OCI-LY3 (cell line): ENCODE measurements at regions not wholly inside any gene's neighbourhood (a gene's known extent, or its start where the extent isn't known, plus 50 kb on each side); places are given as distances from the start of the nearest gene placed in this dataset.

ENCODE experiments used
- H2AFZ ChIP-seq: fragments of 200-600, 300-600 bp; shearing (Covaris generic); 2 replicates; pipeline ENCODE4 v1.6.0; 2014; ENCODE audit warnings: antibody characterized with exemption, low read depth, low read length
- H3K27ac ChIP-seq: fragments of 200-600, 300-600 bp; sonication (generic); 2 replicates; pipeline ENCODE4 v1.5.1; 2014; ENCODE audit warnings: mild to moderate bottlenecking, low read length, moderate library complexity, mixed read lengths
- H3K27me3 ChIP-seq: fragments of 200-600, 300-600 bp; sonication (generic); 2 replicates; pipeline ENCODE4 v1.6.1; 2014; ENCODE audit warnings: low read depth, low read length, mixed read lengths
- H3K36me3 ChIP-seq: fragments of 200-600, 300-600 bp; sonication (generic); replicated peaks from 2 replicates; pipeline ENCODE3; 2014; ENCODE audit warnings: low read depth, low read length, mixed read lengths
- H3K4me1 ChIP-seq: fragments of 300-600, 200-600 bp; sonication (generic); 2 replicates; pipeline ENCODE4 v1.6.1; 2014; ENCODE audit warnings: low read length, mixed read lengths
- H3K4me2 ChIP-seq: fragments of 200-600, 300-600 bp; sonication (generic); 2 replicates; pipeline ENCODE4 v1.6.1; 2014; ENCODE audit warnings: low read length, mixed read lengths
- H3K4me3 ChIP-seq: fragments of 300-600, 200-600 bp; sonication (generic); 2 replicates; pipeline ENCODE4 v1.5.1; 2014; ENCODE audit warnings: antibody characterized with exemption, mild to moderate bottlenecking, low read length, moderate library complexity
- H3K79me2 ChIP-seq: fragments of 300-600, 200-600 bp; shearing (Covaris generic); 2 replicates; pipeline ENCODE4 v1.6.1; 2014; ENCODE audit warnings: mild to moderate bottlenecking, low read length, mixed read lengths
- H3K9ac ChIP-seq: fragments of 300-600, 200-600 bp; shearing (Covaris generic); 2 replicates; pipeline ENCODE4 v1.6.0; 2014; ENCODE audit warnings: mild to moderate bottlenecking, low read length, moderate library complexity
- H3K9me3 ChIP-seq: fragments of 200-600, 300-600 bp; shearing (Covaris generic); 2 replicates; pipeline ENCODE4 v1.6.1; 2014; ENCODE audit warnings: low read length, mixed read lengths; ENCODE audit not compliant: insufficient read depth
- H4K20me1 ChIP-seq: fragments of 200-600, 300-600 bp; sonication (generic); 2 replicates; pipeline ENCODE4 v1.6.1; 2016; ENCODE audit warnings: low read length, mixed read lengths; ENCODE audit not compliant: insufficient read depth
- CTCF ChIP-seq: fragments of 200-600, 300-600 bp; sonication (generic); IDR thresholded peaks from 2 replicates; pipeline ENCODE4 v1.5.1; 2014; ENCODE audit warnings: antibody characterized with exemption, low read length, low read depth
- EZH2phosphoT487 ChIP-seq: fragments of 200-600 bp; shearing (Covaris generic); IDR thresholded peaks from 2 replicates; pipeline ENCODE4 v1.6.1; 2018; ENCODE audit warnings: antibody characterized with exemption, mixed run types, low read depth

GRCh38 chr2:116442418-116442817 lies 1372.1 kb upstream of the DDX18 start:
- no peak overlapping the region for H3K4me3 ChIP-seq
- H3K9ac ChIP-seq = no peak overlapping the region
- H2AFZ ChIP-seq = no peak overlapping the region
- no peaks in the 10 kb centered on the region for H3K79me2 ChIP-seq
- TF ChIP-seq CTCF (no peak), EZH2phosphoT487 (no peak)
- no peaks in the 10 kb centered on the region for H3K4me1 ChIP-seq
- no peaks in the 10 kb centered on the region for H3K27me3 ChIP-seq
- H3K36me3 ChIP-seq = no peaks in the 10 kb centered on the region
- H3K4me2 ChIP-seq = no peak overlapping the region
- no peak overlapping the region for H3K27ac ChIP-seq
- no peaks in the 10 kb centered on the region for H3K9me3 ChIP-seq
- H4K20me1 ChIP-seq = no peaks in the 10 kb centered on the region

- no peaks in the 10 kb centered on the region for H3K4me1 ChIP-seq
- H3K9me3 ChIP-seq = no peaks in the 10 kb centered on the region
- no peak overlapping the region for H3K4me3 ChIP-seq
- no peaks in the 10 kb centered on the region for H4K20me1 ChIP-seq
- no peak overlapping the region for H2AFZ ChIP-seq
- H3K27ac ChIP-seq = no peak overlapping the region
- H3K27me3 ChIP-seq = no peaks in the 10 kb centered on the region
- no peak overlapping the region for H3K9ac ChIP-seq
- H3K79me2 ChIP-seq = no peaks in the 10 kb centered on the region
- no peak overlapping the region for H3K4me2 ChIP-seq
- H3K36me3 ChIP-seq = no peaks in the 10 kb centered on the region
- TF ChIP-seq CTCF (no peak), EZH2phosphoT487 (no peak)
Observed at GRCh38 chr2:116444256-116444872, 1370.1 kb upstream of the DDX18 start.

- Histone ChIP-seq H3K4me1 (no peaks in the 10 kb centered on the region), H3K79me2 (no peaks in the 10 kb centered on the region), H3K4me2 (no peak overlapping the region), H3K36me3 (no peaks in the 10 kb centered on the region), H3K27ac (no peak overlapping the region), H3K4me3 (no peak overlapping the region), H3K9ac (no peak overlapping the region), H2AFZ (no peak overlapping the region), H3K27me3 (no peaks in the 10 kb centered on the region), H3K9me3 (no peaks in the 10 kb centered on the region), H4K20me1 (no peaks in the 10 kb centered on the region)
- TF ChIP-seq CTCF = no peak
- TF ChIP-seq EZH2phosphoT487 = no peak
Observed at GRCh38 chr2:116450990-116451389, 1363.5 kb upstream of the DDX18 start.

GRCh38 chr2:116452651-116453050 lies 1361.8 kb upstream of the DDX18 start:
- H4K20me1 ChIP-seq = no peaks in the 10 kb centered on the region
- no peak overlapping the region for H3K27ac ChIP-seq
- no peaks in the 10 kb centered on the region for H3K4me1 ChIP-seq
- no peaks in the 10 kb centered on the region for H3K36me3 ChIP-seq
- no peak overlapping the region for H2AFZ ChIP-seq
- no peak overlapping the region for H3K9ac ChIP-seq
- no peak overlapping the region for H3K4me3 ChIP-seq
- no peaks in the 10 kb centered on the region for H3K9me3 ChIP-seq
- H3K79me2 ChIP-seq = no peaks in the 10 kb centered on the region
- TF ChIP-seq EZH2phosphoT487 (no peak), CTCF (no peak)
- no peak overlapping the region for H3K4me2 ChIP-seq
- H3K27me3 ChIP-seq = no peaks in the 10 kb centered on the region
